GM12878 (cell line): ENCODE measurements at regions not wholly inside any gene's neighbourhood (a gene's known extent, or its start where the extent isn't known, plus 50 kb on each side); places are given as distances from the start of the nearest gene placed in this dataset.

Source experiments
- ATAC-seq: fragments of 200-7000 bp; cut with Tn5 transposase; 3 replicates; pipeline ENCODE4 v1.9.1; 2020; ENCODE audit warnings: mild to moderate bottlenecking, moderate library complexity
- BruUV-seq: library from RNA; stranded (reverse); fragments of 400-500 nt; replicated peaks from 2 replicates; lab custom pipeline; 2021; lab: Mats Ljungman, UMichigan
- CTCF ChIA-PET: fragments of 300-600 bp; sonication (Branson Sonifier 250); formaldehyde crosslinking; extraction: SDS; loops from one replicate; lab custom pipeline; 2021; ENCODE audit warnings: inconsistent platforms; lab: Yijun Ruan, JAX
- POLR2A ChIA-PET: fragments of 350-600 bp; formaldehyde crosslinking; extraction: SDS; loops from one replicate; lab custom pipeline; 2021; ENCODE audit warnings: inconsistent platforms; lab: Charles Lee
- RAD21 ChIA-PET: fragments of 300-600 bp; sonication (Branson Sonifier 250); formaldehyde crosslinking; loops from one replicate; lab custom pipeline; 2023; ENCODE audit warnings: antibody characterized with exemption; ENCODE audit not compliant: unreplicated experiment; lab: Charles Lee
- SMC1A ChIA-PET: fragments of 300-600 bp; sonication (Branson Sonifier 250); formaldehyde crosslinking; loops from one replicate; lab custom pipeline; 2023; ENCODE audit not compliant: unreplicated experiment, uncharacterized antibody; lab: Charles Lee
- DNase-seq: peaks from one replicate; pipeline ENCODE4 v3.0.0-alpha.2; 2011; ENCODE audit warnings: low read depth, low spot score
- FAIRE-seq: peaks from 3 replicates; lab custom pipeline; 2011; peaks lifted over from hg19 to GRCh38; lab: Jason Lieb, UNC
- H2AFZ ChIP-seq: 2 replicates; pipeline ENCODE4 v1.6.0; 2011; ENCODE audit warnings: low read depth, low read length, control low read depth; ENCODE audit not compliant: control insufficient read depth
- H3K27ac ChIP-seq: 2 replicates; pipeline ENCODE4 v1.5.1; 2011; ENCODE audit warnings: control low read depth; ENCODE audit not compliant: control insufficient read depth, insufficient read depth
- H3K27me3 ChIP-seq, 2 experiments: replicated peaks in 1 of 2; 2 replicates each; pipeline versions ENCODE4 v1.6.0 to v1.6.1; 2011; ENCODE audit warnings: low read length in 1 of 2; ENCODE audit not compliant: control insufficient read depth in 2 of 2, insufficient read depth in 2 of 2
- H3K36me3 ChIP-seq, 2 experiments: 2 replicates each; pipeline ENCODE4 v1.5.1; 2011; ENCODE audit warnings: low read length in 1 of 2; ENCODE audit not compliant: control insufficient read depth in 2 of 2, insufficient read depth in 2 of 2
- H3K4me1 ChIP-seq: 2 replicates; pipeline ENCODE4 v1.6.1; 2011; ENCODE audit warnings: mild to moderate bottlenecking, low read length, moderate library complexity, mixed read lengths; ENCODE audit not compliant: control insufficient read depth, insufficient read depth
- H3K4me2 ChIP-seq: 2 replicates; pipeline ENCODE4 v1.6.0; 2011; ENCODE audit warnings: control low read depth; ENCODE audit not compliant: control insufficient read depth, insufficient read depth
- H3K4me3 ChIP-seq: fragments of 200-600 bp; sonication (generic); 2 replicates; pipeline ENCODE4 v1.5.1; 2016
- H3K79me2 ChIP-seq: 2 replicates; pipeline ENCODE4 v1.6.0; 2011; ENCODE audit warnings: low read length; ENCODE audit not compliant: control insufficient read depth, insufficient read depth
- H3K9ac ChIP-seq: 2 replicates; pipeline ENCODE4 v1.8.0; 2011; ENCODE audit warnings: low read length, control low read depth, mixed read lengths; ENCODE audit not compliant: control insufficient read depth, insufficient read depth
- H3K9me3 ChIP-seq: replicated peaks from 3 replicates; pipeline ENCODE4 v1.5.1; 2011; ENCODE audit warnings: mild to moderate bottlenecking, low read length; ENCODE audit not compliant: control insufficient read depth, insufficient read depth
- H4K20me1 ChIP-seq: 2 replicates; pipeline ENCODE4 v1.6.0; 2011; ENCODE audit not compliant: control insufficient read depth, insufficient read depth
- FOXM1 ChIP-seq: IDR thresholded peaks from 2 replicates; pipeline ENCODE4 v1.6.1; 2012; ENCODE audit warnings: low read depth, mild to moderate bottlenecking, inconsistent platforms, low read length, moderate library complexity
- GATAD2B ChIP-seq: fragments of 450-650 bp; conservative IDR thresholded peaks from 2 replicates; pipeline ENCODE4 v1.6.1; 2017; ENCODE audit warnings: low read depth, mild to moderate bottlenecking, moderate library complexity
- RAD51 ChIP-seq: fragments of 450-650 bp; IDR thresholded peaks from 2 replicates; pipeline ENCODE4 v1.6.1; 2016; ENCODE audit warnings: moderate library complexity, mild to moderate bottlenecking, inconsistent platforms
- SMAD1 ChIP-seq: fragments of 450-650 bp; IDR thresholded peaks from 2 replicates; pipeline ENCODE4 v1.6.1; 2018; ENCODE audit warnings: mild to moderate bottlenecking, low read depth; ENCODE audit not compliant: partially characterized antibody
- STAT1 ChIP-seq: fragments of 450-650 bp; conservative IDR thresholded peaks from 2 replicates; pipeline ENCODE4 v1.6.1; 2014; ENCODE audit warnings: antibody characterized with exemption, mild to moderate bottlenecking
- whole genome bisulfite sequencing: methylation state at CpG from one replicate; pipeline ENCODE4 v1.1.6; 2016; ENCODE audit warnings: low lambda C conversion rate; ENCODE audit not compliant: insufficient replicate concordance, insufficient coverage; ENCODE audit errors: missing lambda C conversion rate; 5-methylcytosine and 5-hydroxymethylcytosine counted together
- in situ Hi-C: fragments of 300-500 bp; cut with MboI; formaldehyde crosslinking; loops from 9 replicates; pipeline ENCODE4 v1.14.3; 2018; ENCODE audit warnings: mixed read lengths
- intact Hi-C: fragments of 100-400 bp; cut with micrococcal nuclease; formaldehyde crosslinking; loops from one replicate; pipeline ENCODE4 v1.14.2; 2022; ENCODE audit not compliant: unreplicated experiment
- TF ChIP-seq, protein P1 (sequence below): IDR thresholded peaks from 2 replicates; pipeline ENCODE4 v1.6.1; 2011; ENCODE audit warnings: borderline replicate concordance, low read depth, mild to moderate bottlenecking, moderate library complexity, mixed read lengths, low read length; ENCODE audit not compliant: insufficient read depth; ENCODE audit errors: extremely low read length

- no peak for TF ChIP-seq STAT1
Observed at GRCh38 chr4:124499261-124499660, 213.3 kb downstream of the ANKRD50 start (continued).

- no peak overlapping the region for H3K27ac ChIP-seq
- no peak overlapping the region for H2AFZ ChIP-seq
- CTCF ChIA-PET: interaction anchor here (0.7 kb wide), 1 partner anchor 43 kb away, joined by 3 read pairs; no protein-coding TSS in a partner anchor
- no peaks in the 10 kb centered on the region for H4K20me1 ChIP-seq
- intact Hi-C loops: no loop called here
- POLR2A ChIA-PET: no interaction called here
- no peak overlapping the region for H3K4me2 ChIP-seq
- H3K36me3 ChIP-seq: no peaks in the 10 kb centered on the region
- no peaks in the 10 kb centered on the region for H3K9me3 ChIP-seq
- DNase-seq: no peak
- no peak overlapping the region for H3K9ac ChIP-seq
- in situ Hi-C loops: no loop called here
- H3K4me1 ChIP-seq: no peaks in the 10 kb centered on the region
- 0% methylated on average over 1 of the region's 1 CpG for WGBS
- TF ChIP-seq GATAD2B (no peak), SMAD1 (no peak), FOXM1 (no peak), RAD51 (no peak)
- TF ChIP-seq, protein P1, sequence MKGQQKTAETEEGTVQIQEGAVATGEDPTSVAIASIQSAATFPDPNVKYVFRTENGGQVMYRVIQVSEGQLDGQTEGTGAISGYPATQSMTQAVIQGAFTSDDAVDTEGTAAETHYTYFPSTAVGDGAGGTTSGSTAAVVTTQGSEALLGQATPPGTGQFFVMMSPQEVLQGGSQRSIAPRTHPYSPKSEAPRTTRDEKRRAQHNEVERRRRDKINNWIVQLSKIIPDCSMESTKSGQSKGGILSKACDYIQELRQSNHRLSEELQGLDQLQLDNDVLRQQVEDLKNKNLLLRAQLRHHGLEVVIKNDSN: no peak
- TF ChIP-seq, all 136 proteins: peak for 0
- no peak overlapping the region for H3K4me3 ChIP-seq
- H3K79me2 ChIP-seq: no peaks in the 10 kb centered on the region
- ATAC-seq (no peak), FAIRE-seq (no peak)
- BruUV-seq: no TSS peak
- SMC1A ChIA-PET: no interaction called here
- H3K27me3 ChIP-seq: no peaks in the 10 kb centered on the region
- RAD21 ChIA-PET: no interaction called here
Observed at GRCh38 chr4:124501576-124501975, 211.0 kb downstream of the ANKRD50 start.
